ENCODE measurements at regions not wholly inside any gene's neighbourhood (a gene's known extent, or its start where the extent isn't known, plus 50 kb on each side); places are given as distances from the start of the nearest gene placed in this dataset.

- DNase-seq (ENCODE audit: low spot score) (no peak), ATAC-seq (ENCODE audit: insufficient number of reproducible peaks, low FRiP score, low read depth) (no peak)
- Histone ChIP-seq H3K36me3 (no peaks in the 10 kb centered on the region), H3K4me3 (no peak overlapping the region), H3K4me1 (ENCODE audit: control insufficient read depth in 1 of 2, low read depth in 2 of 2) (no peaks in the 10 kb centered on the region), H3K27me3 (replicated peaks; ENCODE audit: insufficient read depth) (no peaks in the 10 kb centered on the region), H3K9me3 (no peaks in the 10 kb centered on the region), H3K27ac (no peak overlapping the region)
- TF ChIP-seq CTCF (IDR thresholded peaks at IDR 0.05), result no peak
These were observed 232.9 kb upstream of the ID2 start for GRCh38 chr2:8448824-8449556.

GRCh38 chr2:8451273-8451672, 230.6 kb upstream of the ID2 start:
- TF ChIP-seq CTCF (IDR thresholded peaks at IDR 0.05), result no peak
- Histone ChIP-seq H3K4me1 (ENCODE audit: control insufficient read depth in 1 of 2, low read depth in 2 of 2) (no peaks in the 10 kb centered on the region), H3K9me3 (no peaks in the 10 kb centered on the region), H3K4me3 (no peak overlapping the region), H3K27ac (no peak overlapping the region), H3K36me3 (no peaks in the 10 kb centered on the region), H3K27me3 (replicated peaks; ENCODE audit: insufficient read depth) (no peaks in the 10 kb centered on the region)
- no peak for ATAC-seq (ENCODE audit: insufficient number of reproducible peaks, low FRiP score, low read depth)
- DNase-seq (ENCODE audit: low spot score), result no peak

GRCh38 chr2:8452296-8452695, 229.6 kb upstream of the ID2 start:
- H3K27me3 ChIP-seq (replicated peaks; ENCODE audit: insufficient read depth), result no peaks in the 10 kb centered on the region
- H3K4me1 ChIP-seq (ENCODE audit: control insufficient read depth in 1 of 2, low read depth in 2 of 2), result no peaks in the 10 kb centered on the region
- H3K27ac ChIP-seq, result no peak overlapping the region
- no peak overlapping the region for H3K4me3 ChIP-seq
- no peak for TF ChIP-seq CTCF (IDR thresholded peaks at IDR 0.05)
- ATAC-seq (ENCODE audit: insufficient number of reproducible peaks, low FRiP score, low read depth) (no peak), DNase-seq (ENCODE audit: low spot score) (no peak)
- no peaks in the 10 kb centered on the region for H3K9me3 ChIP-seq
- no peaks in the 10 kb centered on the region for H3K36me3 ChIP-seq

GRCh38 chr2:8452979-8453903, 228.6 kb upstream of the ID2 start:
- no peak overlapping the region for H3K4me3 ChIP-seq
- DNase-seq (ENCODE audit: low spot score) (no peak), ATAC-seq (ENCODE audit: insufficient number of reproducible peaks, low FRiP score, low read depth) (no peak)
- H3K36me3 ChIP-seq, result no peaks in the 10 kb centered on the region
- H3K27ac ChIP-seq, result no peak overlapping the region
- H3K27me3 ChIP-seq (replicated peaks; ENCODE audit: insufficient read depth), result no peaks in the 10 kb centered on the region
- H3K4me1 ChIP-seq (ENCODE audit: control insufficient read depth in 1 of 2, low read depth in 2 of 2), result no peaks in the 10 kb centered on the region
- no peaks in the 10 kb centered on the region for H3K9me3 ChIP-seq
- TF ChIP-seq CTCF (IDR thresholded peaks at IDR 0.05), result no peak

- Histone ChIP-seq H3K27me3 (replicated peaks; ENCODE audit: insufficient read depth) (no peaks in the 10 kb centered on the region), H3K9me3 (no peaks in the 10 kb centered on the region), H3K4me3 (no peak overlapping the region), H3K27ac (no peak overlapping the region), H3K36me3 (no peaks in the 10 kb centered on the region), H3K4me1 (ENCODE audit: control insufficient read depth in 1 of 2, low read depth in 2 of 2) (no peaks in the 10 kb centered on the region)
- no peak for ATAC-seq (ENCODE audit: insufficient number of reproducible peaks, low FRiP score, low read depth)
- DNase-seq (ENCODE audit: low spot score), result no peak
- no peak for TF ChIP-seq CTCF (IDR thresholded peaks at IDR 0.05)
These were observed 228.0 kb upstream of the ID2 start for GRCh38 chr2:8453904-8454302.

Measured in thoracic aorta (tissue), 2 donors.